Loucy (cell line): ENCODE measurements at regions not wholly inside any gene's neighbourhood (a gene's known extent, or its start where the extent isn't known, plus 50 kb on each side); places are given as distances from the start of the nearest gene placed in this dataset.

Experiments
- H2AFZ ChIP-seq: fragments of 200-600 bp; sonication (generic); 2 replicates; pipeline ENCODE4 v1.6.0; 2016; ENCODE audit warnings: antibody characterized with exemption, mild to moderate bottlenecking, low read length, moderate library complexity
- H3F3A ChIP-seq: fragments of 200-600 bp; 2 replicates; pipeline ENCODE4 v1.6.0; 2016; ENCODE audit warnings: antibody characterized with exemption, low read depth, mild to moderate bottlenecking
- H3K27me3 ChIP-seq: fragments of 200-600 bp; sonication (generic); 2 replicates; pipeline ENCODE4 v1.6.1; 2014; ENCODE audit warnings: low read length, mild to moderate bottlenecking; ENCODE audit not compliant: insufficient read depth, poor library complexity, severe bottlenecking
- H3K36me3 ChIP-seq: fragments of 200-600 bp; sonication (generic); 2 replicates; pipeline ENCODE4 v1.6.1; 2016; ENCODE audit warnings: low read length; ENCODE audit not compliant: insufficient read depth
- H3K4me1 ChIP-seq: fragments of 200-600 bp; sonication (generic); 2 replicates; pipeline ENCODE4 v1.5.1; 2014; ENCODE audit warnings: low read length, mild to moderate bottlenecking; ENCODE audit not compliant: insufficient read depth, poor library complexity, severe bottlenecking
- H3K4me2 ChIP-seq: fragments of 200-600 bp; sonication (generic); 2 replicates; pipeline ENCODE4 v1.6.0; 2014; ENCODE audit warnings: antibody characterized with exemption, low read length, low read depth, mild to moderate bottlenecking; ENCODE audit not compliant: poor library complexity, severe bottlenecking
- H3K4me3 ChIP-seq: fragments of 200-600 bp; sonication (generic); 2 replicates; pipeline ENCODE4 v1.5.1; 2014; ENCODE audit warnings: low read length, mild to moderate bottlenecking, mixed read lengths; ENCODE audit not compliant: poor library complexity, severe bottlenecking
- H3K79me2 ChIP-seq: fragments of 200-600 bp; sonication (generic); 2 replicates; pipeline ENCODE4 v1.6.1; 2014; ENCODE audit warnings: low read length; ENCODE audit not compliant: insufficient read depth
- H3K9ac ChIP-seq: fragments of 200-600 bp; sonication (generic); 2 replicates; pipeline ENCODE4 v1.6.0; 2014; ENCODE audit warnings: mild to moderate bottlenecking, low read depth, low read length, moderate library complexity; ENCODE audit not compliant: poor library complexity, severe bottlenecking
- H3K9me2 ChIP-seq: fragments of 200-600 bp; sonication (generic); replicated peaks from 2 replicates; pipeline ENCODE4 v1.6.1; 2016; ENCODE audit warnings: low read depth, low read length, mixed read lengths
- H3K9me3 ChIP-seq: fragments of 200-600 bp; sonication (generic); 2 replicates; pipeline ENCODE4 v1.6.1; 2014; ENCODE audit warnings: mild to moderate bottlenecking, antibody characterized with exemption, low read length, low read depth; ENCODE audit not compliant: insufficient read depth
- H4K20me1 ChIP-seq: fragments of 200-600 bp; sonication (generic); 2 replicates; pipeline ENCODE4 v1.6.0; 2014; ENCODE audit warnings: antibody characterized with exemption, low read length, mild to moderate bottlenecking; ENCODE audit not compliant: insufficient read depth, poor library complexity, severe bottlenecking
- EZH2phosphoT487 ChIP-seq: fragments of 200-600 bp; IDR thresholded peaks from 2 replicates; pipeline ENCODE4 v1.6.1; 2018; ENCODE audit warnings: antibody characterized with exemption, mild to moderate bottlenecking, moderate library complexity, borderline replicate concordance
- TF ChIP-seq, protein P1 (sequence below): fragments of 200-600 bp; sonication (generic); conservative IDR thresholded peaks from 2 replicates; pipeline ENCODE4 v1.5.1; 2014; ENCODE audit warnings: mild to moderate bottlenecking, antibody characterized with exemption, low read length

DNA sequence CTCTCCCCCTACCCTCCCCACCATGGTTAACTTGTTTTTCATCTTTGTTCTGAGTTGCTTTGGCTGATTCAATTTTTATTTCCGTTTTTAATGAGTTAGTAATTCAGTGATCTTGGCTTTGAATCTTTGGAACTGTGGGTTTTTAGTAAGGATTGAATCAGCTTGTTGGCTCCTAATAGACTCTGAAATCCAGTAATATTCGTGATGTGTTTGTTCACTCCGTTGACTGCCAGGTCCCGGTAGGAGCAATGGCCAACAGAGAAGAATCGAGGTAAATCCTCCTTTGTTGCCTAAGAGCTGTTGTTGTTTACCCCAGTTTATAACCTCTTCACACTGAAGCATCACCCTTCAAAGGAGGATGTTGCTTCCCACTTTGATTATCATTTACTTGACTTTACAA lies 92.7 kb downstream of the PCSK1 start:
- Histone ChIP-seq H2AFZ (no peak overlapping the region), H3K4me1 (peaks cover 15% of the 10 kb centered on the region), H3F3A (no peaks in the 10 kb centered on the region), H3K4me2 (no peak overlapping the region), H4K20me1 (no peaks in the 10 kb centered on the region), H3K9me3 (no peaks in the 10 kb centered on the region), H3K27me3 (no peaks in the 10 kb centered on the region), H3K79me2 (no peaks in the 10 kb centered on the region), H3K9me2 (no peaks in the 10 kb centered on the region), H3K36me3 (no peaks in the 10 kb centered on the region), H3K4me3 (no peak overlapping the region), H3K9ac (no peak overlapping the region)
- no peak for TF ChIP-seq EZH2phosphoT487
- TF ChIP-seq, protein P1, sequence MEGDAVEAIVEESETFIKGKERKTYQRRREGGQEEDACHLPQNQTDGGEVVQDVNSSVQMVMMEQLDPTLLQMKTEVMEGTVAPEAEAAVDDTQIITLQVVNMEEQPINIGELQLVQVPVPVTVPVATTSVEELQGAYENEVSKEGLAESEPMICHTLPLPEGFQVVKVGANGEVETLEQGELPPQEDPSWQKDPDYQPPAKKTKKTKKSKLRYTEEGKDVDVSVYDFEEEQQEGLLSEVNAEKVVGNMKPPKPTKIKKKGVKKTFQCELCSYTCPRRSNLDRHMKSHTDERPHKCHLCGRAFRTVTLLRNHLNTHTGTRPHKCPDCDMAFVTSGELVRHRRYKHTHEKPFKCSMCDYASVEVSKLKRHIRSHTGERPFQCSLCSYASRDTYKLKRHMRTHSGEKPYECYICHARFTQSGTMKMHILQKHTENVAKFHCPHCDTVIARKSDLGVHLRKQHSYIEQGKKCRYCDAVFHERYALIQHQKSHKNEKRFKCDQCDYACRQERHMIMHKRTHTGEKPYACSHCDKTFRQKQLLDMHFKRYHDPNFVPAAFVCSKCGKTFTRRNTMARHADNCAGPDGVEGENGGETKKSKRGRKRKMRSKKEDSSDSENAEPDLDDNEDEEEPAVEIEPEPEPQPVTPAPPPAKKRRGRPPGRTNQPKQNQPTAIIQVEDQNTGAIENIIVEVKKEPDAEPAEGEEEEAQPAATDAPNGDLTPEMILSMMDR, result no peak

DNA sequence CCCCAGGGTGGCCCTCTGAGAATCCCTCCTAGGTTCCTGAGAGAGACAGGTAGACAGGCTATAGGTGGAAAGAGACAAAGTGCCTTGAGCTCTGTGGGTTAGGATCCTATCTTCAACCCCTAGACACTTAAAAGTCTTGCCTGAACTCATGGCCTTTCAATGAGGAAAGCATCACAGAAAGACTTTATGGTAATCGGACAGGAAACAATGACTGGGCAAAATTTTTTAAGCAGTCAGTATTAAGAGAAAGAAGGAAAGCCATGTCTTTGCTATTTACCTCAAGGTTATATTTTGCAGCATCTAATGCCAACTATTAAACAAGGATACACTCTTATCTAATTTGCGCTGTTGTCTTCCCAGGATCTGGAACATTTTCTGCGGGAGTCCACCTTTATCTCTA lies 93.2 kb downstream of the PCSK1 start:
- Histone ChIP-seq H3K4me1 (peaks cover 10% of the 10 kb centered on the region), H3K9me2 (no peaks in the 10 kb centered on the region), H3K9me3 (no peaks in the 10 kb centered on the region), H3K27me3 (no peaks in the 10 kb centered on the region), H2AFZ (no peak overlapping the region), H3K9ac (no peak overlapping the region), H3K79me2 (no peaks in the 10 kb centered on the region), H3F3A (no peaks in the 10 kb centered on the region), H3K4me3 (no peak overlapping the region), H4K20me1 (no peaks in the 10 kb centered on the region), H3K36me3 (no peaks in the 10 kb centered on the region), H3K4me2 (peak overlapping the region; percentile 9)
- TF ChIP-seq, protein P1, result no peak
- no peak for TF ChIP-seq EZH2phosphoT487

DNA sequence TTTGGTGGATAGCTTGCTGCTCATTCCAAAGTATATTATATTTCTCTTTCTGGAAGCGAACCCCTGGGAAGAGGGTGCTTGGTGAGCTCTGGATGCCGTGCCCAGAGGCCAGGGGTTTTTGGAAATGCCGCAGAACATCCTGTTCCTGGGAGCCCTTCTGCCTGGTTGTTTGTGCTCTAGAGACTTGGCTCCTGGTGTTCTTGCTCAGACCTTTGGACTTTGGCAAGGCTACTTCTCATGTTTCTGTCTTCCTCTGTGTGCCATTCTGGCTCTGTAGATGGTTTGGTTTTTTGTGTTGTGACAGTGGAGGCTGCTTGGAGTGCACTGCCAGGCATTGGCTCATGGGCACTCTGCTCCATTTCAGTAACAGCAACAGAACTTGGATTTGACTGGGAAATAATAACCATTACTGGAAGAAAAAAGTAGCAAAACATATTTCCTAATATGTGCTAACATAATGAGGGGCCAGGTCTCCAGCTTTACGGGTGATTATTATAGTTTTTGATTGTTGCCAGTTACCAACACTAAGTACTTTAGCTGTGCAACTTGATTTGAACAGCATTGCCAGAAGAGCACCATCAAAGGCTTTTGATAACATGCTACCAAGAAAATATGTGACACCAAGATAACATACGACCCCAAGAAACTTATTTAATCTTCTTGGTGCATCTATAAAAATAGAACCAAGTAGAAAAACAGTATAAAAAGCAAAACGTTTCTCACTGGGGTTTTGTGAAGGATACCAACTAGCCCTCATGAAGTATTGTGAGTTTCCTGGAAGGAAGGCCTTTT lies 94.2 kb downstream of the PCSK1 start:
- Histone ChIP-seq H3K79me2 (no peaks in the 10 kb centered on the region), H4K20me1 (no peaks in the 10 kb centered on the region), H3F3A (no peaks in the 10 kb centered on the region), H3K9ac (no peak overlapping the region), H3K9me3 (no peaks in the 10 kb centered on the region), H3K4me1 (peaks cover 10% of the 10 kb centered on the region), H3K9me2 (no peaks in the 10 kb centered on the region), H3K4me3 (no peak overlapping the region), H3K36me3 (no peaks in the 10 kb centered on the region), H2AFZ (no peak overlapping the region), H3K4me2 (no peak overlapping the region), H3K27me3 (no peaks in the 10 kb centered on the region)
- TF ChIP-seq, protein P1, result no peak
- TF ChIP-seq EZH2phosphoT487, result no peak
